Liver (tissue), 8 donors: ENCODE measurements at regions not wholly inside any gene's neighbourhood (a gene's known extent, or its start where the extent isn't known, plus 50 kb on each side); places are given as distances from the start of the nearest gene placed in this dataset.

Experiments
- DNase-seq: peaks from one replicate; pipeline ENCODE4 v3.0.0-alpha.2; 2017; ENCODE audit warnings: low spot score
- H3K27ac ChIP-seq, 2 donors: one replicate each; pipeline ENCODE4 v1.7.0; 2013; ENCODE audit warnings: inconsistent platforms in 2 of 2, low read length in 2 of 2, control low read depth in 1 of 2, low read depth in 1 of 2, mild to moderate bottlenecking in 1 of 2
- H3K27me3 ChIP-seq, 4 donors: one replicate each; pipeline versions ENCODE4 v1.6.1 to v1.7.0; 2013; ENCODE audit warnings: low read length in 3 of 4, inconsistent platforms in 1 of 4, mild to moderate bottlenecking in 1 of 4, moderate library complexity in 1 of 4; ENCODE audit not compliant: control insufficient read depth in 4 of 4, insufficient read depth in 4 of 4
- H3K36me3 ChIP-seq, 4 donors: one replicate each; pipeline versions ENCODE4 v1.6.1 to v1.7.0; 2013; ENCODE audit warnings: low read length in 3 of 4, mild to moderate bottlenecking in 3 of 4, low read depth in 1 of 4, moderate library complexity in 1 of 4; ENCODE audit not compliant: control insufficient read depth in 4 of 4, insufficient read depth in 3 of 4
- H3K4me1 ChIP-seq, 4 donors: one replicate each; pipeline versions ENCODE4 v1.6.1 to v1.7.0; 2013; ENCODE audit warnings: low read length in 3 of 4, mild to moderate bottlenecking in 3 of 4, moderate library complexity in 1 of 4; ENCODE audit not compliant: control insufficient read depth in 4 of 4, insufficient read depth in 4 of 4
- H3K4me3 ChIP-seq, 3 donors: one replicate each; pipeline versions ENCODE4 v1.6.1 to v1.7.0; 2013; ENCODE audit warnings: low read length in 3 of 3, control low read depth in 1 of 3, low read depth in 1 of 3, mild to moderate bottlenecking in 1 of 3
- H3K9ac ChIP-seq, 2 donors: one replicate each; pipeline ENCODE4 v1.7.0; 2013; ENCODE audit warnings: low read length in 2 of 2, mild to moderate bottlenecking in 2 of 2, moderate library complexity in 2 of 2, control low read depth in 1 of 2, low read depth in 1 of 2
- H3K9me3 ChIP-seq, 4 donors: one replicate each; pipeline versions ENCODE4 v1.6.1 to v1.7.0; 2013; ENCODE audit warnings: low read length in 3 of 4; ENCODE audit not compliant: control insufficient read depth in 4 of 4
- ATF3 ChIP-seq: IDR thresholded peaks from 2 replicates; pipeline ENCODE4 v1.6.1; 2016; ENCODE audit warnings: antibody characterized with exemption
- CTCF ChIP-seq: fragments of 150-350 bp; IDR thresholded peaks from 2 replicates; pipeline ENCODE4 v1.5.1; 2017; ENCODE audit warnings: improper control_type of control experiment, low read depth, low read length; ENCODE audit not compliant: missing input control
- EGR1 ChIP-seq, 2 donors: IDR thresholded peaks; 2 replicates each; pipeline ENCODE4 v1.6.1; 2016 to 2018; ENCODE audit warnings: antibody characterized with exemption in 2 of 2, low read depth in 2 of 2
- FOXA1 ChIP-seq: IDR thresholded peaks from 2 replicates; pipeline ENCODE4 v1.6.1; 2016; ENCODE audit warnings: antibody characterized with exemption
- JUND ChIP-seq, 2 donors: IDR thresholded peaks; 2 replicates each; pipeline ENCODE4 v1.6.1; 2016; ENCODE audit warnings: antibody characterized with exemption in 2 of 2
- MAX ChIP-seq: IDR thresholded peaks from 2 replicates; pipeline ENCODE4 v1.6.1; 2016; ENCODE audit warnings: antibody characterized with exemption
- NR2F2 ChIP-seq: IDR thresholded peaks from 2 replicates; pipeline ENCODE4 v1.6.1; 2016; ENCODE audit warnings: antibody characterized with exemption
- RAD21 ChIP-seq, 2 donors: IDR thresholded peaks; 2 replicates each; pipeline ENCODE4 v1.6.1; 2016; ENCODE audit warnings: antibody characterized with exemption in 2 of 2, mild to moderate bottlenecking in 2 of 2
- RXRA ChIP-seq, 2 donors: IDR thresholded peaks; 2 replicates each; pipeline ENCODE4 v1.6.1; 2017 to 2018; ENCODE audit warnings: antibody characterized with exemption in 2 of 2, mild to moderate bottlenecking in 1 of 2
- SP1 ChIP-seq: IDR thresholded peaks from 2 replicates; pipeline ENCODE4 v1.6.1; 2018; ENCODE audit warnings: antibody characterized with exemption, mild to moderate bottlenecking
- TAF1 ChIP-seq: conservative IDR thresholded peaks from 2 replicates; pipeline ENCODE4 v1.6.1; 2016; ENCODE audit warnings: antibody characterized with exemption, mild to moderate bottlenecking
- YY1 ChIP-seq: IDR thresholded peaks from 2 replicates; pipeline ENCODE4 v1.6.1; 2016; ENCODE audit warnings: antibody characterized with exemption, mild to moderate bottlenecking
- WGBS: extraction: QIAGEN DNeasy Blood & Tissue Kit; methylation state at CpG from one replicate; pipeline ENCODE4 v1.1.7; 2013; 5-methylcytosine and 5-hydroxymethylcytosine counted together
- donor health status: healthy.
- donor health status: healthy.
- donor health status: healthy.
- donor health status: healthy.
- donor health status: healthy.

GRCh38 chr6:14792118-14792955 is 453.5 kb upstream of the JARID2 start:
- Histone ChIP-seq H3K27me3 (no peaks in the 10 kb centered on the region), H3K9ac (no peak overlapping the region), H3K9me3 (no peaks in the 10 kb centered on the region), H3K27ac (no peak overlapping the region), H3K4me1 (no peaks in the 10 kb centered on the region), H3K36me3 (no peaks in the 10 kb centered on the region), H3K4me3 (no peak overlapping the region)
- 74% methylated on average over 6 of the region's 6 CpGs for WGBS
- no peak for TF ChIP-seq RXRA (IDR thresholded peaks at IDR 0.05)
- TF ChIP-seq FOXA1, result no peak
- no peak for TF ChIP-seq CTCF
- no peak for TF ChIP-seq ATF3
- no peak for TF ChIP-seq JUND (IDR thresholded peaks at IDR 0.05)
- TF ChIP-seq NR2F2, result no peak
- TF ChIP-seq MAX, result no peak
- no peak for TF ChIP-seq YY1
- no peak for TF ChIP-seq SP1
- TF ChIP-seq TAF1, result no peak
- DNase-seq, result no peak

DNA sequence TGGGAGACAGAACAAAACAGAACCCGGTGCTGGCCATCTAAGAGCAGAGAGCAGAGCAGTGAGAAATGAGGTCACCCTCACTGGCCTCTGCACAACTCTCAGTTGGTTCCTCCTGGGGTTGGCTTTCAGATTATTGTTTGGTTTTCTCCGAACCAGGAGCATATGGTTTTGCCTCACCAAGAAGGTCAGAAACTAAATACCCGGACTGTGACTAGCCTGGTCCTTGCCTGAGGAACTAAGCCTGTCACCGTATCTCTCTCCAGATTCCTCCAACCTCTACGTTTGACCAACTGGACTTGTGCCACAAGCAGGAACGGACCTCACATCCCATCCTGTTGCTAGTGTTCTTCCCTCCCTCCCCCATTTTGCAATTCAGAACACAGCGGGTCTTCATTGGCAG is 450.4 kb upstream of the JARID2 start:
- no peaks in the 10 kb centered on the region for H3K9me3 ChIP-seq
- TF ChIP-seq SP1 (no peak), EGR1 (IDR thresholded peaks at IDR 0.05; ENCODE audit: low read depth in 2 of 2) (no peak), RAD21 (IDR thresholded peaks at IDR 0.05) (no peak), TAF1 (no peak), NR2F2 (no peak), JUND (IDR thresholded peaks at IDR 0.05) (no peak), CTCF (no peak)

More for the DNA sequence above, 450.4 kb upstream of the JARID2 start:
- Histone ChIP-seq H3K27me3 (no peaks in the 10 kb centered on the region), H3K4me1 (peaks cover 0 to 2% (median 0%) of the 10 kb centered on the region in 4 donors), H3K36me3 (no peaks in the 10 kb centered on the region), H3K9ac (no peak overlapping the region), H3K27ac (no peak overlapping the region), H3K4me3 (no peak overlapping the region)
- 95% methylated on average over 7 of the region's 7 CpGs for WGBS
- DNase-seq, result no peak
